NCI-H226 (cell line): ENCODE measurements at regions not wholly inside any gene's neighbourhood (a gene's known extent, or its start where the extent isn't known, plus 50 kb on each side); places are given as distances from the start of the nearest gene placed in this dataset.
"Not testable (repeated sequence)": the region's sequence is repeated elsewhere in the genome, so short reads cannot be mapped to it uniquely, and the experiment has no call there.

Source experiments
- DNase-seq: peaks from one replicate; pipeline ENCODE4 v3.0.0-alpha.2; 2015

GRCh38 chr13:69077267-69077666, 1030.4 kb upstream of the ATXN8OS start:
- no peak for DNase-seq

- DNase-seq, result no peak
Measured at GRCh38 chr13:69069554-69070133, 1038.0 kb upstream of the ATXN8OS start.

- DNase-seq, result no peak
Measured at GRCh38 chr13:69050696-69051095, 1056.9 kb upstream of the ATXN8OS start.

- DNase-seq, result no peak
Measured at GRCh38 chr13:69044629-69045028, 1063.0 kb upstream of the ATXN8OS start.

- DNase-seq, result no peak
Measured at GRCh38 chr13:69040898-69041297, 1066.7 kb upstream of the ATXN8OS start.

- DNase-seq, result no peak
Measured at GRCh38 chr13:69035771-69036170, 1071.9 kb upstream of the ATXN8OS start.

GRCh38 chr13:69028936-69029335, 1078.7 kb upstream of the ATXN8OS start:
- no peak for DNase-seq

GRCh38 chr13:69020120-69020519, 1087.5 kb upstream of the ATXN8OS start:
- no peak for DNase-seq

GRCh38 chr13:69018173-69018572, 1089.5 kb upstream of the ATXN8OS start:
- DNase-seq, result not testable (repeated sequence)

- no peak for DNase-seq
Measured at GRCh38 chr13:69010789-69011188, 1096.8 kb upstream of the ATXN8OS start.

GRCh38 chr13:69008499-69008898, 1099.1 kb upstream of the ATXN8OS start:
- DNase-seq, result no peak

GRCh38 chr13:68998056-68998455, 1109.6 kb upstream of the ATXN8OS start:
- DNase-seq, result no peak

GRCh38 chr13:68996668-68997025, 1111.0 kb upstream of the ATXN8OS start:
- no peak for DNase-seq

GRCh38 chr13:68995972-68996667, 1111.5 kb upstream of the ATXN8OS start:
- DNase-seq, result no peak

GRCh38 chr13:68993154-68993553, 1114.5 kb upstream of the ATXN8OS start:
- no peak for DNase-seq

GRCh38 chr13:68988176-68988575, 1119.5 kb upstream of the ATXN8OS start:
- DNase-seq, result no peak

- DNase-seq, result no peak
Measured at GRCh38 chr13:68987585-68987984, 1120.0 kb upstream of the ATXN8OS start.

- no peak for DNase-seq
Measured at GRCh38 chr13:68984688-68985319, 1122.8 kb upstream of the ATXN8OS start.

GRCh38 chr13:68982961-68983619, 1124.5 kb upstream of the ATXN8OS start:
- no peak for DNase-seq

- DNase-seq, result no peak
Measured at GRCh38 chr13:68976287-68976686, 1131.3 kb upstream of the ATXN8OS start.

GRCh38 chr13:68970532-68970931, 1137.1 kb upstream of the ATXN8OS start:
- no peak for DNase-seq

- DNase-seq, result no peak
Measured at GRCh38 chr13:68948586-68948985, 1159.0 kb upstream of the ATXN8OS start.

- no peak for DNase-seq
Measured at GRCh38 chr13:68944272-68944671, 1163.4 kb upstream of the ATXN8OS start.

- no peak for DNase-seq
Measured at GRCh38 chr13:68940049-68940448, 1167.6 kb upstream of the ATXN8OS start.
